HFF-Myc (cell line): ENCODE measurements at regions not wholly inside any gene's neighbourhood (a gene's known extent, or its start where the extent isn't known, plus 50 kb on each side); places are given as distances from the start of the nearest gene placed in this dataset.

Experiments
- DNase-seq: peaks from one replicate; pipeline ENCODE4 v3.0.0-alpha.2; 2011; ENCODE audit warnings: low read depth; ENCODE audit errors: extremely low read depth
- H3K4me3 ChIP-seq: replicated peaks from 2 replicates; pipeline ENCODE4 v1.5.1; 2011; ENCODE audit warnings: low read depth, mild to moderate bottlenecking, control low read depth, low read length
- CTCF ChIP-seq: IDR thresholded peaks from 2 replicates; pipeline ENCODE4 v1.5.1; 2012; ENCODE audit warnings: mild to moderate bottlenecking, low read depth, low read length, control low read depth; ENCODE audit errors: missing control alignments

- DNase-seq, result no peak
- H3K4me3 ChIP-seq, result no peak overlapping the region
- no peak for TF ChIP-seq CTCF
These were observed 546.6 kb downstream of the PCDH18 start for GRCh38 chr4:136985683-136986082.

GRCh38 chr4:136967069-136967468 is 565.2 kb downstream of the PCDH18 start:
- H3K4me3 ChIP-seq, result no peak overlapping the region
- DNase-seq, result no peak

GRCh38 chr4:136965478-136965877 is 566.8 kb downstream of the PCDH18 start:
- no peak overlapping the region for H3K4me3 ChIP-seq
- TF ChIP-seq CTCF, result no peak
- DNase-seq, result no peak

More at GRCh38 chr4:136967069-136967468, 565.2 kb downstream of the PCDH18 start:
- TF ChIP-seq CTCF, result no peak

GRCh38 chr4:136962868-136963267 is 569.4 kb downstream of the PCDH18 start:
- no peak for TF ChIP-seq CTCF
- H3K4me3 ChIP-seq, result no peak overlapping the region
- no peak for DNase-seq

GRCh38 chr4:136946307-136946907 is 585.9 kb downstream of the PCDH18 start:
- TF ChIP-seq CTCF, result no peak
- no peak for DNase-seq
- no peak overlapping the region for H3K4me3 ChIP-seq

- DNase-seq, result no peak
- no peak overlapping the region for H3K4me3 ChIP-seq
- no peak for TF ChIP-seq CTCF
These were observed 592.5 kb downstream of the PCDH18 start for GRCh38 chr4:136939781-136940180.

GRCh38 chr4:136935871-136936270 is 596.4 kb downstream of the PCDH18 start:
- DNase-seq, result no peak

More at GRCh38 chr4:136935871-136936270, 596.4 kb downstream of the PCDH18 start:
- TF ChIP-seq CTCF, result no peak
- H3K4me3 ChIP-seq, result no peak overlapping the region
